OCI-LY1 (cell line): ENCODE measurements at regions not wholly inside any gene's neighbourhood (a gene's known extent, or its start where the extent isn't known, plus 50 kb on each side); places are given as distances from the start of the nearest gene placed in this dataset.

Experiments
- CTCF ChIP-seq: fragments of 200-600 bp; sonication (generic), shearing (Covaris generic); IDR thresholded peaks from 2 replicates; pipeline ENCODE4 v1.5.1; 2017; ENCODE audit warnings: mild to moderate bottlenecking, antibody characterized with exemption, low read length, moderate library complexity, mixed read lengths
- EZH2 ChIP-seq: fragments of 200-600 bp; sonication (generic), shearing (Covaris generic); IDR thresholded peaks from 2 replicates; pipeline ENCODE4 v1.8.0; 2017; ENCODE audit warnings: borderline replicate concordance, mixed run types, mild to moderate bottlenecking, antibody characterized with exemption, low read length, moderate library complexity, mixed read lengths

- TF ChIP-seq CTCF (no peak), EZH2 (no peak)
Measured at GRCh38 chr17:77369544-77369971, 228.8 kb downstream of the SEC14L1 start.
